H9 (cell line): ENCODE measurements at regions not wholly inside any gene's neighbourhood (a gene's known extent, or its start where the extent isn't known, plus 50 kb on each side); places are given as distances from the start of the nearest gene placed in this dataset.

Experiments
- DNase-seq: peaks from one replicate; pipeline ENCODE4 v3.0.0-alpha.2; 2017
- H2AFZ ChIP-seq: one replicate; pipeline ENCODE4 v1.6.1; 2013; ENCODE audit warnings: mild to moderate bottlenecking, low read length, control low read depth, moderate library complexity
- H2AK5ac ChIP-seq: 2 replicates; pipeline ENCODE4 v1.6.1; 2013; ENCODE audit warnings: low read length, control low read depth, mixed read lengths; ENCODE audit not compliant: insufficient read length
- H2BK120ac ChIP-seq: one replicate; pipeline ENCODE4 v1.6.1; 2013; ENCODE audit warnings: low read depth, mild to moderate bottlenecking, low read length, control low read depth, inconsistent platforms; ENCODE audit not compliant: poor library complexity, severe bottlenecking
- H2BK12ac ChIP-seq: 2 replicates; pipeline ENCODE4 v1.6.1; 2013; ENCODE audit warnings: low read length, control low read depth, mixed read lengths, low read depth; ENCODE audit not compliant: insufficient read length
- H2BK15ac ChIP-seq: 2 replicates; pipeline ENCODE4 v1.6.1; 2013; ENCODE audit warnings: low read depth, low read length, control low read depth
- H2BK20ac ChIP-seq: one replicate; pipeline ENCODE4 v1.6.1; 2013; ENCODE audit warnings: low read depth, mild to moderate bottlenecking, low read length, control low read depth, inconsistent platforms; ENCODE audit not compliant: poor library complexity, severe bottlenecking
- H2BK5ac ChIP-seq: 2 replicates; pipeline ENCODE4 v1.6.1; 2013; ENCODE audit warnings: low read length, control low read depth, mixed read lengths; ENCODE audit not compliant: insufficient read length
- H3K14ac ChIP-seq: 2 replicates; pipeline ENCODE4 v1.6.1; 2013; ENCODE audit warnings: low read length, control low read depth; ENCODE audit not compliant: insufficient read depth
- H3K18ac ChIP-seq: 2 replicates; pipeline ENCODE4 v1.6.1; 2013; ENCODE audit warnings: low read depth, mild to moderate bottlenecking, mixed read lengths, low read length, control low read depth; ENCODE audit not compliant: insufficient read length
- H3K23ac ChIP-seq: 2 replicates; pipeline ENCODE4 v1.6.1; 2013; ENCODE audit warnings: low read length, control low read depth, mixed read lengths, low read depth; ENCODE audit not compliant: insufficient read length
- H3K23me2 ChIP-seq: 2 replicates; pipeline ENCODE4 v1.6.1; 2013; ENCODE audit warnings: low read depth, mild to moderate bottlenecking, mixed read lengths, low read length, control low read depth; ENCODE audit not compliant: insufficient read length, poor library complexity, severe bottlenecking
- H3K27ac ChIP-seq: 2 replicates; pipeline ENCODE4 v1.5.1; 2013; ENCODE audit warnings: low read length, control low read depth, mixed read lengths, low read depth; ENCODE audit not compliant: insufficient read length
- H3K27me3 ChIP-seq: 2 replicates; pipeline ENCODE4 v1.6.1; 2013; ENCODE audit warnings: low read length, control low read depth, inconsistent platforms; ENCODE audit not compliant: insufficient read depth
- H3K4ac ChIP-seq: 2 replicates; pipeline ENCODE4 v1.6.1; 2013; ENCODE audit warnings: low read depth, mild to moderate bottlenecking, control low read depth, inconsistent platforms, low read length, moderate library complexity
- H3K4me1 ChIP-seq: 2 replicates; pipeline ENCODE4 v1.6.1; 2013; ENCODE audit warnings: low read length, control low read depth, inconsistent platforms; ENCODE audit not compliant: insufficient read depth
- H3K4me2 ChIP-seq: 2 replicates; pipeline ENCODE4 v1.6.1; 2013; ENCODE audit warnings: low read length, control low read depth, mixed read lengths; ENCODE audit not compliant: insufficient read length, insufficient read depth
- H3K56ac ChIP-seq: 2 replicates; pipeline ENCODE4 v1.6.1; 2013; ENCODE audit warnings: low read depth, mild to moderate bottlenecking, mixed read lengths, low read length, control low read depth; ENCODE audit not compliant: insufficient read length
- H3K79me1 ChIP-seq: 2 replicates; pipeline ENCODE4 v1.6.1; 2013; ENCODE audit warnings: low read depth, mild to moderate bottlenecking, moderate library complexity, low read length, control low read depth, inconsistent platforms; ENCODE audit not compliant: insufficient read depth, poor library complexity, severe bottlenecking
- H3K79me2 ChIP-seq: 2 replicates; pipeline ENCODE4 v1.6.1; 2013; ENCODE audit warnings: low read length, control low read depth, inconsistent platforms; ENCODE audit not compliant: insufficient read depth
- H3K9ac ChIP-seq: 2 replicates; pipeline ENCODE4 v1.6.1; 2013; ENCODE audit warnings: low read length, control low read depth, mixed read lengths; ENCODE audit not compliant: insufficient read length; ENCODE audit errors: extremely low read depth
- H3K9me3 ChIP-seq: one replicate; pipeline ENCODE4 v1.6.1; 2013; ENCODE audit warnings: low read depth, low read length, inconsistent platforms; ENCODE audit not compliant: control insufficient read depth
- H3T11ph ChIP-seq: one replicate; pipeline ENCODE4 v1.6.1; 2013; ENCODE audit warnings: mild to moderate bottlenecking, low read length, control low read depth, inconsistent platforms
- H4K20me1 ChIP-seq: one replicate; pipeline ENCODE4 v1.6.1; 2013; ENCODE audit not compliant: control insufficient read depth, insufficient read length, insufficient read depth
- H4K5ac ChIP-seq: 2 replicates; pipeline ENCODE4 v1.6.1; 2013; ENCODE audit warnings: low read depth, mild to moderate bottlenecking, mixed read lengths, low read length, control low read depth; ENCODE audit not compliant: insufficient read length
- H4K8ac ChIP-seq: replicated peaks from 2 replicates; pipeline ENCODE4 v1.6.1; 2013; ENCODE audit warnings: low read length, control low read depth, mixed read lengths, low read depth; ENCODE audit not compliant: insufficient read length
- H4K91ac ChIP-seq: 2 replicates; pipeline ENCODE4 v1.6.1; 2013; ENCODE audit warnings: low read depth, mild to moderate bottlenecking, moderate library complexity, mixed read lengths, low read length, control low read depth; ENCODE audit not compliant: insufficient read length
- H3K27ac Mint-ChIP-seq, 3 experiments: 2 replicates in 2 of 3; 3 replicates in 1 of 3; pipeline ENCODE4 v1.8.0; 2020 to 2021; ENCODE audit warnings: mixed read lengths in 3 of 3, mild to moderate bottlenecking in 1 of 3, moderate library complexity in 1 of 3
- H3K27me3 Mint-ChIP-seq: 2 replicates; pipeline ENCODE4 v1.8.0; 2021; ENCODE audit warnings: low read depth, mild to moderate bottlenecking, moderate library complexity, mixed read lengths
- H3K36me3 Mint-ChIP-seq, 3 experiments: 2 replicates in 2 of 3; 3 replicates in 1 of 3; pipeline ENCODE4 v1.8.0; 2020 to 2021; ENCODE audit warnings: low read depth in 3 of 3, mixed read lengths in 3 of 3; ENCODE audit not compliant: insufficient read depth in 1 of 3
- H3K4me1 Mint-ChIP-seq, 2 experiments: 2 replicates each; pipeline ENCODE4 v1.8.0; 2020; ENCODE audit warnings: mixed read lengths in 2 of 2
- H3K4me3 Mint-ChIP-seq, 2 experiments: 2 replicates in 1 of 2; 3 replicates in 1 of 2; pipeline ENCODE4 v1.8.0; 2020 to 2021; ENCODE audit warnings: mild to moderate bottlenecking in 2 of 2, mixed read lengths in 2 of 2, moderate library complexity in 1 of 2
- H3K9me3 Mint-ChIP-seq, 2 experiments: 2 replicates in 1 of 2; 3 replicates in 1 of 2; pipeline ENCODE4 v1.8.0; 2020; ENCODE audit warnings: mild to moderate bottlenecking in 2 of 2, mixed read lengths in 2 of 2, moderate library complexity in 1 of 2
- CTCF ChIP-seq: fragments of 200-600 bp; sonication (generic); conservative IDR thresholded peaks from 3 replicates; pipeline ENCODE4 v1.8.0; 2021; ENCODE audit warnings: antibody characterized with exemption, mild to moderate bottlenecking
- WGBS: extraction: QIAGEN DNeasy Blood & Tissue Kit; methylation state at CpG from one replicate; pipeline ENCODE4 v1.1.7; 2013; ENCODE audit warnings: missing lambda C conversion rate, low lambda C conversion rate, mixed read lengths; ENCODE audit not compliant: insufficient read length; ENCODE audit errors: extremely low coverage; 5-methylcytosine and 5-hydroxymethylcytosine counted together

- WGBS: no CpG with 5 or more reads among the region's 4 CpGs
- Histone ChIP-seq H4K20me1 (no peaks in the 10 kb centered on the region), H3K79me1 (no peaks in the 10 kb centered on the region), H3K18ac (no peak overlapping the region), H2BK15ac (no peak overlapping the region), H3K4ac (no peak overlapping the region), H3K14ac (no peak overlapping the region), H2BK5ac (no peak overlapping the region), H4K5ac (no peak overlapping the region), H3K4me1 (no peaks in the 10 kb centered on the region), H3K79me2 (no peaks in the 10 kb centered on the region), H2BK120ac (no peak overlapping the region), H3K9me3 (no peaks in the 10 kb centered on the region), H3K23ac (no peak overlapping the region), H3T11ph (no peak overlapping the region), H2AK5ac (no peak overlapping the region), H3K23me2 (no peaks in the 10 kb centered on the region), H3K27ac (no peak overlapping the region), H2AFZ (no peak overlapping the region), H2BK12ac (no peak overlapping the region), H3K4me2 (no peak overlapping the region), H2BK20ac (no peak overlapping the region), H3K9ac (no peak overlapping the region), H3K56ac (no peak overlapping the region), H3K27me3 (no peaks in the 10 kb centered on the region), H4K91ac (no peak overlapping the region), H4K8ac (no peak overlapping the region)
- TF ChIP-seq CTCF: no peak
- H3K4me1 Mint-ChIP-seq: peaks cover 15 to 20% of the 10 kb centered on the region in 2 experiments
- H3K27me3 Mint-ChIP-seq: no peaks in the 10 kb centered on the region
- no peaks in the 10 kb centered on the region for H3K9me3 Mint-ChIP-seq
- H3K4me3 Mint-ChIP-seq: no peak overlapping the region
- DNase-seq: no peak
- H3K36me3 Mint-ChIP-seq: no peaks in the 10 kb centered on the region
- no peak overlapping the region for H3K27ac Mint-ChIP-seq
Observed at GRCh38 chr9:555493-555892, 286.0 kb upstream of the DMRT1 start.
